ENCODE measurements at regions not wholly inside any gene's neighbourhood (a gene's known extent, or its start where the extent isn't known, plus 50 kb on each side); places are given as distances from the start of the nearest gene placed in this dataset.

- TF ChIP-seq EZH2 (IDR thresholded peaks at IDR 0.05; ENCODE audit: low read length) (no peak), CTCF (optimal IDR thresholded peaks at IDR 0.05 in 1 of 3, IDR thresholded peaks at IDR 0.05 in 1 of 3, conservative IDR thresholded peaks at IDR 0.05 in 1 of 3; ENCODE audit: extremely low read depth in 1 of 3, insufficient read depth in 2 of 3, low read length in 3 of 3) (no peak)
Observed at GRCh38 chr10:58001159-58001558, 266.5 kb downstream of the IPMK start.

Measured in keratinocyte (primary cell).